WTC11 (cell line): ENCODE measurements at regions not wholly inside any gene's neighbourhood (a gene's known extent, or its start where the extent isn't known, plus 50 kb on each side); places are given as distances from the start of the nearest gene placed in this dataset.

Source experiments
- JUN ChIP-seq: sonication (generic); formaldehyde crosslinking; IDR thresholded peaks from 2 replicates; pipeline ENCODE4 v1.8.0; 2023; ENCODE audit warnings: mild to moderate bottlenecking, missing genetic modification reagents
- NFATC4 ChIP-seq: fragments of 250-450 bp; sonication (Bioruptor Pico); IDR thresholded peaks from 2 replicates; pipeline ENCODE4 v1.9.0; 2021; ENCODE audit warnings: mild to moderate bottlenecking
- NFYB ChIP-seq: sonication (generic); formaldehyde crosslinking; conservative IDR thresholded peaks from 2 replicates; pipeline ENCODE4 v1.8.0; 2022; ENCODE audit warnings: low read depth, missing genetic modification reagents
- TF ChIP-seq, protein P1 (sequence below): sonication (generic); formaldehyde crosslinking; IDR thresholded peaks from 2 replicates; pipeline ENCODE4 v1.8.0; 2022; ENCODE audit warnings: mild to moderate bottlenecking, missing genetic modification reagents
- TF ChIP-seq, protein P2 (sequence below): fragments of 200-600 bp; IDR thresholded peaks from 2 replicates; pipeline ENCODE4 v1.8.0; 2022; ENCODE audit warnings: antibody characterized with exemption

DNA sequence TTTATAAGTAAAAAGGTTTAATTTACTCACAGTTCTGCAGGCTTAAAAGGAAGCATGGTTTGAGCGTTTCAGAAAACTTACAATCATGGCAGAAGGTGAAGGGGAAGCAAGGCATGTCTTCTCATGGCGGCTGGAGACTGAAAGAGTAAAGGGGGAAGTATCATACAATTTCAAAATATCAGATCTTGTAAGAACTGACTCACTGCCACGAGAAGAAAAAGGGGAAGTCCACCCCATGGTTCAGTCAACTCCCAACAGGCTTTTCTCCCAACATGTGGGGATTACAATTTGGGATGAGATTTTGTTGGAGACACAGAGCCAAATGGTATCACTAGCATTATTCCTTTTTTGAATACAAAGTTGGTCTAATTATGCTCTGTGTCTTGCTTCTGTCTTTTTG, 627.9 kb upstream of the ST8SIA4 start:
- TF ChIP-seq, protein P1, sequence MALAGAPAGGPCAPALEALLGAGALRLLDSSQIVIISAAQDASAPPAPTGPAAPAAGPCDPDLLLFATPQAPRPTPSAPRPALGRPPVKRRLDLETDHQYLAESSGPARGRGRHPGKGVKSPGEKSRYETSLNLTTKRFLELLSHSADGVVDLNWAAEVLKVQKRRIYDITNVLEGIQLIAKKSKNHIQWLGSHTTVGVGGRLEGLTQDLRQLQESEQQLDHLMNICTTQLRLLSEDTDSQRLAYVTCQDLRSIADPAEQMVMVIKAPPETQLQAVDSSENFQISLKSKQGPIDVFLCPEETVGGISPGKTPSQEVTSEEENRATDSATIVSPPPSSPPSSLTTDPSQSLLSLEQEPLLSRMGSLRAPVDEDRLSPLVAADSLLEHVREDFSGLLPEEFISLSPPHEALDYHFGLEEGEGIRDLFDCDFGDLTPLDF (CRISPR knock-in tag): no peak
- TF ChIP-seq JUN: no peak
- TF ChIP-seq NFYB: no peak
- TF ChIP-seq, protein P2, sequence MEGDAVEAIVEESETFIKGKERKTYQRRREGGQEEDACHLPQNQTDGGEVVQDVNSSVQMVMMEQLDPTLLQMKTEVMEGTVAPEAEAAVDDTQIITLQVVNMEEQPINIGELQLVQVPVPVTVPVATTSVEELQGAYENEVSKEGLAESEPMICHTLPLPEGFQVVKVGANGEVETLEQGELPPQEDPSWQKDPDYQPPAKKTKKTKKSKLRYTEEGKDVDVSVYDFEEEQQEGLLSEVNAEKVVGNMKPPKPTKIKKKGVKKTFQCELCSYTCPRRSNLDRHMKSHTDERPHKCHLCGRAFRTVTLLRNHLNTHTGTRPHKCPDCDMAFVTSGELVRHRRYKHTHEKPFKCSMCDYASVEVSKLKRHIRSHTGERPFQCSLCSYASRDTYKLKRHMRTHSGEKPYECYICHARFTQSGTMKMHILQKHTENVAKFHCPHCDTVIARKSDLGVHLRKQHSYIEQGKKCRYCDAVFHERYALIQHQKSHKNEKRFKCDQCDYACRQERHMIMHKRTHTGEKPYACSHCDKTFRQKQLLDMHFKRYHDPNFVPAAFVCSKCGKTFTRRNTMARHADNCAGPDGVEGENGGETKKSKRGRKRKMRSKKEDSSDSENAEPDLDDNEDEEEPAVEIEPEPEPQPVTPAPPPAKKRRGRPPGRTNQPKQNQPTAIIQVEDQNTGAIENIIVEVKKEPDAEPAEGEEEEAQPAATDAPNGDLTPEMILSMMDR: no peak
- TF ChIP-seq NFATC4 (CRISPR knock-in tag): no peak
